SK-N-SH (cell line): ENCODE measurements at regions not wholly inside any gene's neighbourhood (a gene's known extent, or its start where the extent isn't known, plus 50 kb on each side); places are given as distances from the start of the nearest gene placed in this dataset.

Source experiments
- CHD2 ChIP-seq: fragments of 150-350 bp; IDR thresholded peaks from 2 replicates; pipeline ENCODE4 v1.6.1; 2018; ENCODE audit warnings: low read length; ENCODE audit not compliant: partially characterized antibody
- CTCF ChIP-seq: fragments of 200-600 bp; sonication (generic); IDR thresholded peaks from 2 replicates; pipeline ENCODE4 v1.6.1; 2017; ENCODE audit warnings: antibody characterized with exemption, mild to moderate bottlenecking, moderate library complexity
- EP300 ChIP-seq, 2 experiments: IDR thresholded peaks; 2 replicates each; pipeline versions ENCODE4 v1.4.0 to v1.6.1; 2012; ENCODE audit warnings: borderline replicate concordance in 1 of 2, low read depth in 1 of 2, low read length in 1 of 2
- GABPA ChIP-seq: IDR thresholded peaks from 2 replicates; pipeline ENCODE4 v1.4.0; 2012; ENCODE audit warnings: low read depth, mild to moderate bottlenecking
- MAX ChIP-seq: IDR thresholded peaks from 2 replicates; pipeline ENCODE4 v1.4.0; 2012; ENCODE audit warnings: low read depth
- RCOR1 ChIP-seq: fragments of 150-350 bp; IDR thresholded peaks from 2 replicates; pipeline ENCODE4 v1.6.1; 2017; ENCODE audit warnings: antibody characterized with exemption, low read length
- RXRA ChIP-seq: IDR thresholded peaks from 2 replicates; pipeline ENCODE4 v1.4.0; 2012; ENCODE audit warnings: low read depth, mild to moderate bottlenecking, borderline replicate concordance
- TEAD4 ChIP-seq: IDR thresholded peaks from 2 replicates; pipeline ENCODE4 v1.4.0; 2012; ENCODE audit warnings: mild to moderate bottlenecking, borderline replicate concordance; ENCODE audit not compliant: insufficient read depth
- USF2 ChIP-seq: fragments of 150-350 bp; IDR thresholded peaks from 2 replicates; pipeline ENCODE4 v1.6.1; 2017; ENCODE audit warnings: antibody characterized with exemption, low read length, low read depth, borderline replicate concordance

DNA sequence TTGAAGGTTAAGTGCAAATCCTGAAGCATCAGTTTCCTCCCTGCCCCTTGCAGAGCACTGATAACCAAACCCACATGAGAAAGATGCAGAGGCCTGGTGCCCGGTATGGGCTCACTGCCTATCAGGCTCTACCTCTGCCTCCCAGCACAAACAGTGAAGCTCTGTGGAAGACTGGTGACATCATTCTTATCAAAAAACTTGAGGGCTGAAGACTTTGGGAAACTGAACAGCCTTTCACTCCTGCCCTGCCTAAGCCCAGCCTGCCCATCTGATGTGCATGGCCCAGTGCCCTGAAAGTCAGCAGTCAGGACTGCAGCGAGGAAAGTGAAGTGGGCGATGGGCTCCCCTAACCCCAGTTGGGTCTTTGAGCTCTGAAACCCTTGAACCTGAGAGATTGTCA lies 174.8 kb upstream of the ARL4C start:
- no peak for TF ChIP-seq CTCF
- TF ChIP-seq USF2: no peak
- TF ChIP-seq RXRA: no peak
- TF ChIP-seq RCOR1: no peak
- no peak for TF ChIP-seq GABPA
- no peak for TF ChIP-seq CHD2
- no peak for TF ChIP-seq TEAD4
- no peak for TF ChIP-seq MAX
- no peak for TF ChIP-seq EP300 (IDR thresholded peaks at IDR 0.05; ENCODE audit: borderline replicate concordance in 1 of 2, low read depth in 1 of 2, low read length in 1 of 2)
